ENCODE measurements at regions not wholly inside any gene's neighbourhood (a gene's known extent, or its start where the extent isn't known, plus 50 kb on each side); places are given as distances from the start of the nearest gene placed in this dataset.

DNA sequence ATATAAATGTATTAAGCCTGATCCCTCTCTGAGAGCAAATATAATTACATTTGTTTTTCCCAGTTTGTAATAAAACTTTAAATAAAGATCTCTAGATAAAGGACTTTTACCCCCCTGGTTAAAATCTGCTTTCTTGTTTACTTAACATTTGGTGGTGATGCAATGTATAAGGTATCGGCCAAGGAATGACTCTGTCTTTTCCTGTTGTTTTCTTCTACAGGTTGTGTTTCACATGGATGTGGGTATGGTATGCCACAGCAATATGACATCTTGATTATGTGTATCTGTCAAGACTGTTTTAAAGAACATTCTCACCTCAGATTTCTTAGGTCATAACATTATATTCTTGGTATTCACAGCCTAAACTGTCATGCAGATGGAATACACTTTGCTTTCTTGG lies 210.6 kb upstream of the NOVA1 start:
- H3K4me3 ChIP-seq (ENCODE audit: low read depth, low read length) = no peak overlapping the region
- TF ChIP-seq, protein P1, sequence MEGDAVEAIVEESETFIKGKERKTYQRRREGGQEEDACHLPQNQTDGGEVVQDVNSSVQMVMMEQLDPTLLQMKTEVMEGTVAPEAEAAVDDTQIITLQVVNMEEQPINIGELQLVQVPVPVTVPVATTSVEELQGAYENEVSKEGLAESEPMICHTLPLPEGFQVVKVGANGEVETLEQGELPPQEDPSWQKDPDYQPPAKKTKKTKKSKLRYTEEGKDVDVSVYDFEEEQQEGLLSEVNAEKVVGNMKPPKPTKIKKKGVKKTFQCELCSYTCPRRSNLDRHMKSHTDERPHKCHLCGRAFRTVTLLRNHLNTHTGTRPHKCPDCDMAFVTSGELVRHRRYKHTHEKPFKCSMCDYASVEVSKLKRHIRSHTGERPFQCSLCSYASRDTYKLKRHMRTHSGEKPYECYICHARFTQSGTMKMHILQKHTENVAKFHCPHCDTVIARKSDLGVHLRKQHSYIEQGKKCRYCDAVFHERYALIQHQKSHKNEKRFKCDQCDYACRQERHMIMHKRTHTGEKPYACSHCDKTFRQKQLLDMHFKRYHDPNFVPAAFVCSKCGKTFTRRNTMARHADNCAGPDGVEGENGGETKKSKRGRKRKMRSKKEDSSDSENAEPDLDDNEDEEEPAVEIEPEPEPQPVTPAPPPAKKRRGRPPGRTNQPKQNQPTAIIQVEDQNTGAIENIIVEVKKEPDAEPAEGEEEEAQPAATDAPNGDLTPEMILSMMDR (IDR thresholded peaks at IDR 0.05; ENCODE audit: low read depth, low read length) = no peak

DNA sequence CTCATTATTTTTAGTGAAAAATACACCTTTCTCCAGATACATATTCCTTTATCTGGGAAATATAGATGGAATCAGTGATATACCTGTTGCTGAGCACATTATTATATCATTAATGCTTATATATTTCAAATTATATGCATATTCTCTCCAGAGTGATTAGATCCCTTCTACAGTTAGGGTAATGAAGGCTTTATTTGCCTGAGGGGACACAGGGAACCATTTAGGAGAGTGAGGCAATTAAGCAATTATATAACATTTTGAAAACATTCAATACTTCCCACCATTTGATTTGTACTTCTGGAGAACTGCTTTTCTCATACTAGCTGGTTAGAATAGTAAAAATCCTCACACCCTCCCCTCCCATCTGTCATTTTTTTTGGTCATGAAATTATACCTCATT lies 212.8 kb upstream of the NOVA1 start:
- TF ChIP-seq, protein P1 (IDR thresholded peaks at IDR 0.05; ENCODE audit: low read depth, low read length) = no peak
- H3K4me3 ChIP-seq (ENCODE audit: low read depth, low read length) = no peak overlapping the region

DNA sequence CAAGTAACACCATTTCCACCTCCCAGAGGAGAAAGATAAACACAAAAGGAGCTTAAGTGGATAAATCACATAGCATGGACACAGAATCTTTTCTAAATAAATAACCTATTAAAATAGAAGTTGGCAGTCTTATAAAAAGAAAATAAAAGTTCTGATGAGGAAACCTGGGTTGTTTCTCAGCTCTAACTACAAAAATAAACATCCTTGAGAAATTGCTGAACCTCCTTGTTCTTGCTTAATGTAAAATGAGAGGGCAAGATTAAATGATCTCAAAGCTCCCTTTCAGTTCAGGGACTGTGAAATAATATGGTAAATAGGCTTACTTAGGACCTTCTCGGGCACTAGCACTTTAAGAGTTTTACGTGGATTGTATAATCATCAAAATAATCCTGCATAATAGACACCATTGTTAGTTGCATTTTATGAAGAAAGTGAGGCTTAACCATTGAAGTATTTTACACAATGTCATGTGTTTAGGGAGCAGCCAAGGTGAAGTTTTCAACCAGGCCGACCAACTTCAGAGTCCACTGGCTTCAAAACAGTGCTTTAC lies 214.0 kb upstream of the NOVA1 start:
- H3K4me3 ChIP-seq (ENCODE audit: low read depth, low read length) = no peak overlapping the region
- TF ChIP-seq, protein P1 (IDR thresholded peaks at IDR 0.05; ENCODE audit: low read depth, low read length) = no peak

GRCh38 chr14:26820138-26820537 lies 222.3 kb upstream of the NOVA1 start:
- no peak overlapping the region for H3K4me3 ChIP-seq (ENCODE audit: low read depth, low read length)
- TF ChIP-seq, protein P1 (IDR thresholded peaks at IDR 0.05; ENCODE audit: low read depth, low read length) = no peak

DNA sequence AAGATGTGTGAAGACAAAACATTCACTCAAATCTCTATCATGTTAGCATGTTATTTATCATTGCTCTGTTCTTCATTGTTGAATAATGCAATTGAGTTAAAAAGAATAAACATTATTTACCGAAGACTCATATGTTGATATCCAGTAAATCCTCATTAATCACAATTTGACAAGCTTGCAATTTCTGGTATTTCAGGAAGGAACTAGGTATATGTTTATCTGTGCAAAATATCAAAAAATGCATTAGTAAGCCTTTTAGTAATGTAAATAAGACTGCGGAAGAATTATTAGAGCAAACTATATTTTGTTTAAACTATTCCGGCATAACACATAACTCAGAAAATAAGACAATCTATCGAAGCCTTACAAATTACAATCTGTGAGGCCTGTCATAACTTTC lies 222.7 kb upstream of the NOVA1 start:
- TF ChIP-seq, protein P1 (IDR thresholded peaks at IDR 0.05; ENCODE audit: low read depth, low read length) = no peak
- no peak overlapping the region for H3K4me3 ChIP-seq (ENCODE audit: low read depth, low read length)

DNA sequence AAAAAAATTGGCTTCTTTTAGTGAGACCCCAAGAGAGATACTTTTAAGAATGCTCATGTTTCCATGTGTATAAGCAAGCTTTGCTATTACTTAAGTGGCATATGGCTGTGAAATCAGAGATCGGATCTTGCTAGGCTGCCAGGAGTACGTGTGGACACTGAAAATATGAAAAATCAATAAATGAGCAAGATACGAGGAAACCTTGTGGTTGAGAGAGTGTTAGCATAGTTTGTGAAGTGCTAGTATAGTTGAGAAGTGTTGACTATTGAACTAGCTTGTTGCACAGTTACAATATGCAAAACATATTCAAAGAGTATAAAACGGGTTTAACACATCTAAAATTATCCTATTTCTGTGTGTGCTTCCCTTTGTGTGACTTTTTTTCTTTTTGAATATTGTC lies 230.9 kb upstream of the NOVA1 start:
- no peak overlapping the region for H3K4me3 ChIP-seq (ENCODE audit: low read depth, low read length)
- TF ChIP-seq, protein P1 (IDR thresholded peaks at IDR 0.05; ENCODE audit: low read depth, low read length) = no peak

- TF ChIP-seq, protein P1 (IDR thresholded peaks at IDR 0.05; ENCODE audit: low read depth, low read length) = no peak
Measured at GRCh38 chr14:26833621-26834176, 235.9 kb upstream of the NOVA1 start.

More at GRCh38 chr14:26833621-26834176, 235.9 kb upstream of the NOVA1 start:
- H3K4me3 ChIP-seq (ENCODE audit: low read depth, low read length) = no peak overlapping the region
